GM21576 (cell line): ENCODE measurements at regions not wholly inside any gene's neighbourhood (a gene's known extent, or its start where the extent isn't known, plus 50 kb on each side); places are given as distances from the start of the nearest gene placed in this dataset.

Experiments
- ATAC-seq: cut with Tn5 transposase; IDR thresholded peaks from one replicate; pipeline ENCODE4 v1.9.1; 2021; ENCODE audit warnings: mild to moderate bottlenecking, moderate library complexity; ENCODE audit not compliant: unreplicated experiment

- ATAC-seq, result no peak
Measured at GRCh38 chr9:16025627-16026026, 472.8 kb downstream of the CCDC171 start.

GRCh38 chr9:16026886-16027285 is 474.0 kb downstream of the CCDC171 start:
- no peak for ATAC-seq

- no peak for ATAC-seq
Measured at GRCh38 chr9:16028548-16028947, 475.7 kb downstream of the CCDC171 start.

GRCh38 chr9:16029046-16029615 is 476.3 kb downstream of the CCDC171 start:
- no peak for ATAC-seq

- ATAC-seq, result no peak
Measured at GRCh38 chr9:16029796-16030363, 477.0 kb downstream of the CCDC171 start.

- ATAC-seq, result peak; percentile 96
Measured at GRCh38 chr9:16030528-16031185, 477.8 kb downstream of the CCDC171 start.

GRCh38 chr9:16031486-16031885 is 478.6 kb downstream of the CCDC171 start:
- no peak for ATAC-seq

GRCh38 chr9:16031971-16032370 is 479.1 kb downstream of the CCDC171 start:
- ATAC-seq, result no peak

- ATAC-seq, result no peak
Measured at GRCh38 chr9:16032799-16033198, 480.0 kb downstream of the CCDC171 start.

GRCh38 chr9:16033253-16033652 is 480.4 kb downstream of the CCDC171 start:
- no peak for ATAC-seq

- no peak for ATAC-seq
Measured at GRCh38 chr9:16033921-16034691, 481.3 kb downstream of the CCDC171 start.

- peak; percentile 66 for ATAC-seq
Measured at GRCh38 chr9:16039218-16039987, 486.6 kb downstream of the CCDC171 start.

- no peak for ATAC-seq
Measured at GRCh38 chr9:16039988-16040761, 487.3 kb downstream of the CCDC171 start.

- ATAC-seq, result no peak
Measured at GRCh38 chr9:16043756-16044578, 491.1 kb downstream of the CCDC171 start.

- ATAC-seq, result no peak
Measured at GRCh38 chr9:16044579-16044881, 491.7 kb downstream of the CCDC171 start.

GRCh38 chr9:16045651-16046280 is 492.9 kb downstream of the CCDC171 start:
- ATAC-seq, result no peak

- no peak for ATAC-seq
Measured at GRCh38 chr9:16046713-16047112, 493.9 kb downstream of the CCDC171 start.

- ATAC-seq, result no peak
Measured at GRCh38 chr9:16048129-16048528, 495.3 kb downstream of the CCDC171 start.

GRCh38 chr9:16052146-16052545 is 499.3 kb downstream of the CCDC171 start:
- ATAC-seq, result no peak
